ENCODE measurements at regions not wholly inside any gene's neighbourhood (a gene's known extent, or its start where the extent isn't known, plus 50 kb on each side); places are given as distances from the start of the nearest gene placed in this dataset.

DNA sequence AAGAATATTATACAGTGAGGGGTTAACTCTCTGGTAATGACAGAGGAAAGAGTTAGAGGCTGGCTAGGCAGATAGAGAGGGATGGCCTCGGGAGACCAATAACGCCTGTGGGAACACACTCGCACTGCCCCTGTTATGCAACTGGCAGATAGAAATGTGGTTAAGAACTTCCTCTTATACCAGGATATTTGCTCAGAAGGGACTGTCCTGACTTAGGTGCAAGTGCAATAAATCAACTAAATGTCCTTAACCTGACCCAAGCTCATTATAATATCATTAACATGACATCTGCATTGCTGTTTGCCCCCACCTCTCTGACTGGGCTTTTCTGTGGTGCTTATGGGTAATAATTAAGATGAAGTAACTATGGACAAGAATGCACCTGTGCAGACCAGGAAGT, 1518.0 kb downstream of the NCAM2 start:
- Histone ChIP-seq H3K4me2 (ENCODE audit: control insufficient read depth, insufficient read depth) (no peak overlapping the region), H2AFZ (ENCODE audit: control insufficient read depth, low read depth, low read length) (no peak overlapping the region), H3K27ac (ENCODE audit: control insufficient read depth, insufficient read depth) (no peak overlapping the region), H3K4me3 (no peak overlapping the region), H3K4me1 (ENCODE audit: control insufficient read depth, insufficient read depth, low read length) (no peaks in the 10 kb centered on the region), H3K9me3 (replicated peaks; ENCODE audit: control insufficient read depth, insufficient read depth, low read length) (no peaks in the 10 kb centered on the region; the same call in 2 of the 3 replicates), H3K9ac (ENCODE audit: control insufficient read depth, insufficient read depth, low read length) (no peak overlapping the region), H3K79me2 (ENCODE audit: control insufficient read depth, insufficient read depth, low read length) (no peaks in the 10 kb centered on the region), H3K27me3 (replicated peaks in 1 of 2; ENCODE audit: control insufficient read depth in 2 of 2, insufficient read depth in 2 of 2, low read length in 1 of 2) (no peaks in the 10 kb centered on the region), H4K20me1 (ENCODE audit: control insufficient read depth, insufficient read depth) (no peaks in the 10 kb centered on the region), H3K36me3 (ENCODE audit: control insufficient read depth in 2 of 2, insufficient read depth in 2 of 2, low read length in 1 of 2) (no peaks in the 10 kb centered on the region)
- no TSS peak for BruUV-seq (replicated peaks)
- TF ChIP-seq CREM (IDR thresholded peaks at IDR 0.05; ENCODE audit: low read depth) = no peak
- ATAC-seq (no peak), DNase-seq (ENCODE audit: low read depth, low spot score) (no peak), FAIRE-seq (no peak)
- CTCF ChIA-PET = no interaction called here
- intact Hi-C loops (cut with micrococcal nuclease; ENCODE audit: unreplicated experiment) = no loop called here
- POLR2A ChIA-PET = no interaction called here
- in situ Hi-C loops (cut with MboI) = no loop called here
- 2% methylated on average over 3 of the region's 3 CpGs for WGBS (ENCODE audit: insufficient coverage, insufficient replicate concordance, low lambda C conversion rate, missing lambda C conversion rate)
- SMC1A ChIA-PET (ENCODE audit: uncharacterized antibody, unreplicated experiment) = no interaction called here
- RAD21 ChIA-PET (ENCODE audit: unreplicated experiment) = no interaction called here

DNA sequence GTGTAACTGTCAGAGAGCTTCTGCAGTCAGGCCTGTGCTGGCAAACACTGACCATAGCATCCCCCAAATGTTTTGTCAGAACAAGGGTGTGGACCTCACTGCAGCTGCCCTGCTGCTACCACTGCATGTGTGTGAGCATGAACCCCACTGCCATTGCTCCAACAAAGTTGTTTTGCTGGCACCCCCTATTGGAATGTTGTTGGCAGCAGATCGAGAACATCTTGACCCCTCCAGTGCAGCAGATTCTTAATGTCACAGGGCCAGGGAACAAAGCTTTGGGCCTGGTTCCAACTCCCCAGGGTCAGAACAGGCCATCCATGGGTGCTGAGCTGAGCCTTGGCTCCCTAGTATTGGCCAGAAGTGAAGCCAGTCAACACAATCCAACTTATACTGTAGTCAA, 1537.4 kb downstream of the NCAM2 start:
- intact Hi-C loops (cut with micrococcal nuclease; ENCODE audit: unreplicated experiment) (no loop called here), in situ Hi-C loops (cut with MboI) (no loop called here)
- Histone ChIP-seq H3K27me3 (replicated peaks in 1 of 2; ENCODE audit: control insufficient read depth in 2 of 2, insufficient read depth in 2 of 2, low read length in 1 of 2) (no peaks in the 10 kb centered on the region), H3K79me2 (ENCODE audit: control insufficient read depth, insufficient read depth, low read length) (no peaks in the 10 kb centered on the region), H3K4me1 (ENCODE audit: control insufficient read depth, insufficient read depth, low read length) (no peaks in the 10 kb centered on the region), H3K9ac (ENCODE audit: control insufficient read depth, insufficient read depth, low read length) (no peak overlapping the region), H3K4me2 (ENCODE audit: control insufficient read depth, insufficient read depth) (no peak overlapping the region), H3K4me3 (no peak overlapping the region), H3K9me3 (replicated peaks; ENCODE audit: control insufficient read depth, insufficient read depth, low read length) (no peaks in the 10 kb centered on the region; the same call in 2 of the 3 replicates), H3K27ac (ENCODE audit: control insufficient read depth, insufficient read depth) (no peak overlapping the region), H3K36me3 (ENCODE audit: control insufficient read depth in 2 of 2, insufficient read depth in 2 of 2, low read length in 1 of 2) (no peaks in the 10 kb centered on the region), H4K20me1 (ENCODE audit: control insufficient read depth, insufficient read depth) (no peaks in the 10 kb centered on the region), H2AFZ (ENCODE audit: control insufficient read depth, low read depth, low read length) (no peak overlapping the region)
- 0% methylated on average over 1 of the region's 1 CpG for WGBS (ENCODE audit: insufficient coverage, insufficient replicate concordance, low lambda C conversion rate, missing lambda C conversion rate)
- DNase-seq (ENCODE audit: low read depth, low spot score) = no peak
- ChIA-PET SMC1A (ENCODE audit: uncharacterized antibody, unreplicated experiment) (no interaction called here), POLR2A (no interaction called here), CTCF (no interaction called here), RAD21 (ENCODE audit: unreplicated experiment) (no interaction called here)
- TF ChIP-seq GABPA (IDR thresholded peaks at IDR 0.05; ENCODE audit: low read depth) = no peak
- no peak for TF ChIP-seq SRF (IDR thresholded peaks at IDR 0.05; ENCODE audit: low read depth in 2 of 2, low read length in 2 of 2)
- no peak for TF ChIP-seq ZNF592 (IDR thresholded peaks at IDR 0.05)
- no peak for TF ChIP-seq SKIL (IDR thresholded peaks at IDR 0.05; ENCODE audit: low read depth, poor library complexity, severe bottlenecking)
- TF ChIP-seq FOS (IDR thresholded peaks at IDR 0.05; ENCODE audit: borderline replicate concordance, extremely low read depth, insufficient read length) = no peak
- no peak for ATAC-seq
- no TSS peak for BruUV-seq (replicated peaks)
- no peak for FAIRE-seq
